ENCODE measurements at regions not wholly inside any gene's neighbourhood (a gene's known extent, or its start where the extent isn't known, plus 50 kb on each side); places are given as distances from the start of the nearest gene placed in this dataset.

GRCh38 chr21:24316277-24316922 lies 1290.9 kb downstream of the MRPL39 start:
- TF ChIP-seq POLR2A (IDR thresholded peaks at IDR 0.05), result no peak
- TF ChIP-seq, protein P1, sequence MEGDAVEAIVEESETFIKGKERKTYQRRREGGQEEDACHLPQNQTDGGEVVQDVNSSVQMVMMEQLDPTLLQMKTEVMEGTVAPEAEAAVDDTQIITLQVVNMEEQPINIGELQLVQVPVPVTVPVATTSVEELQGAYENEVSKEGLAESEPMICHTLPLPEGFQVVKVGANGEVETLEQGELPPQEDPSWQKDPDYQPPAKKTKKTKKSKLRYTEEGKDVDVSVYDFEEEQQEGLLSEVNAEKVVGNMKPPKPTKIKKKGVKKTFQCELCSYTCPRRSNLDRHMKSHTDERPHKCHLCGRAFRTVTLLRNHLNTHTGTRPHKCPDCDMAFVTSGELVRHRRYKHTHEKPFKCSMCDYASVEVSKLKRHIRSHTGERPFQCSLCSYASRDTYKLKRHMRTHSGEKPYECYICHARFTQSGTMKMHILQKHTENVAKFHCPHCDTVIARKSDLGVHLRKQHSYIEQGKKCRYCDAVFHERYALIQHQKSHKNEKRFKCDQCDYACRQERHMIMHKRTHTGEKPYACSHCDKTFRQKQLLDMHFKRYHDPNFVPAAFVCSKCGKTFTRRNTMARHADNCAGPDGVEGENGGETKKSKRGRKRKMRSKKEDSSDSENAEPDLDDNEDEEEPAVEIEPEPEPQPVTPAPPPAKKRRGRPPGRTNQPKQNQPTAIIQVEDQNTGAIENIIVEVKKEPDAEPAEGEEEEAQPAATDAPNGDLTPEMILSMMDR (IDR thresholded peaks at IDR 0.05), result no peak

Measured in body of pancreas (tissue), 4 donors.